ENCODE measurements at regions not wholly inside any gene's neighbourhood (a gene's known extent, or its start where the extent isn't known, plus 50 kb on each side); places are given as distances from the start of the nearest gene placed in this dataset.

GRCh38 chr5:109511980-109512734 lies 102.4 kb upstream of the PJA2 start:
- TF ChIP-seq CTCF (IDR thresholded peaks at IDR 0.05) (no peak), EP300 (IDR thresholded peaks at IDR 0.05) (no peak), POLR2A (IDR thresholded peaks at IDR 0.05) (no peak)
